Prostate gland (tissue), 2 donors: ENCODE measurements at regions not wholly inside any gene's neighbourhood (a gene's known extent, or its start where the extent isn't known, plus 50 kb on each side); places are given as distances from the start of the nearest gene placed in this dataset.

Experiments used
- CTCF ChIP-seq, 4 experiments: fragments of 200-600 bp in 2 of 4; fragments of 450-650 bp in 2 of 4; sonication (generic) in 2 of 4; IDR thresholded peaks; 1 replicate in 3 of 4; 2 replicates in 1 of 4; pipeline ENCODE4 v1.5.1; 2016 to 2019; ENCODE audit warnings: antibody characterized with exemption in 4 of 4, mild to moderate bottlenecking in 2 of 4, moderate library complexity in 2 of 4
- POLR2A ChIP-seq: fragments of 450-650 bp; IDR thresholded peaks from one replicate; pipeline ENCODE4 v1.6.1; 2016; ENCODE audit warnings: antibody characterized with exemption, mild to moderate bottlenecking
- POLR2AphosphoS5 ChIP-seq: sonication (generic); formaldehyde crosslinking; IDR thresholded peaks from one replicate; pipeline ENCODE4 v1.6.1; 2017; ENCODE audit warnings: antibody characterized with exemption

- no peak for TF ChIP-seq POLR2A
- no peak for TF ChIP-seq POLR2AphosphoS5
- TF ChIP-seq CTCF (IDR thresholded peaks at IDR 0.05): no peak
Observed at GRCh38 chr2:52264488-52264887, 1232.6 kb upstream of the NRXN1 start.
